Karpas-422 (cell line): ENCODE measurements at regions not wholly inside any gene's neighbourhood (a gene's known extent, or its start where the extent isn't known, plus 50 kb on each side); places are given as distances from the start of the nearest gene placed in this dataset.

Experiments used
- DNase-seq: peaks from one replicate; pipeline ENCODE4 v3.0.0-alpha.2; 2015
- H2AFZ ChIP-seq: fragments of 200-600 bp; sonication (generic); 2 replicates; pipeline ENCODE4 v1.6.1; 2014; ENCODE audit warnings: antibody characterized with exemption, low read length, mixed read lengths
- H3K27ac ChIP-seq: fragments of 200-600 bp; sonication (generic); 2 replicates; pipeline ENCODE4 v1.5.1; 2014; ENCODE audit warnings: mild to moderate bottlenecking, low read length, moderate library complexity
- H3K27me3 ChIP-seq: fragments of 200-600 bp; sonication (generic); 2 replicates; pipeline ENCODE4 v1.6.1; 2014; ENCODE audit warnings: low read length, mixed read lengths
- H3K36me3 ChIP-seq: fragments of 200-600 bp; sonication (generic); 2 replicates; pipeline ENCODE4 v1.6.1; 2014; ENCODE audit warnings: low read length, mixed read lengths; ENCODE audit not compliant: insufficient read depth
- H3K4me1 ChIP-seq: fragments of 200-600 bp; sonication (generic); 2 replicates; pipeline ENCODE4 v1.6.1; 2014; ENCODE audit warnings: mild to moderate bottlenecking, low read length, mixed read lengths
- H3K4me2 ChIP-seq: fragments of 200-600 bp; sonication (generic); 2 replicates; pipeline ENCODE4 v1.6.1; 2014; ENCODE audit warnings: low read length, low read depth, mild to moderate bottlenecking; ENCODE audit not compliant: poor library complexity, severe bottlenecking
- H3K4me3 ChIP-seq: fragments of 200-600 bp; sonication (generic); 2 replicates; pipeline ENCODE4 v1.5.1; 2014; ENCODE audit warnings: mild to moderate bottlenecking, antibody characterized with exemption, low read length, mixed read lengths
- H3K79me2 ChIP-seq: fragments of 200-600 bp; sonication (generic); 2 replicates; pipeline ENCODE4 v1.6.1; 2014; ENCODE audit warnings: mild to moderate bottlenecking, low read length, mixed read lengths
- H3K9ac ChIP-seq: fragments of 200-600 bp; sonication (generic); 2 replicates; pipeline ENCODE4 v1.6.0; 2014; ENCODE audit warnings: low read length
- H3K9me2 ChIP-seq: fragments of 200-600 bp; sonication (generic), shearing (Covaris generic); replicated peaks from 2 replicates; pipeline ENCODE4 v1.6.0; 2014; ENCODE audit warnings: mild to moderate bottlenecking, low read length, moderate library complexity; ENCODE audit not compliant: insufficient read depth
- H3K9me3 ChIP-seq: fragments of 300-700, 200-600 bp; sonication (generic); 2 replicates; pipeline ENCODE4 v1.6.1; 2014; ENCODE audit warnings: low read length, mixed read lengths
- H4K20me1 ChIP-seq: fragments of 200-600 bp; sonication (generic); 2 replicates; pipeline ENCODE4 v1.6.1; 2014; ENCODE audit warnings: mild to moderate bottlenecking, antibody characterized with exemption, low read length, low read depth; ENCODE audit not compliant: insufficient read depth

DNA sequence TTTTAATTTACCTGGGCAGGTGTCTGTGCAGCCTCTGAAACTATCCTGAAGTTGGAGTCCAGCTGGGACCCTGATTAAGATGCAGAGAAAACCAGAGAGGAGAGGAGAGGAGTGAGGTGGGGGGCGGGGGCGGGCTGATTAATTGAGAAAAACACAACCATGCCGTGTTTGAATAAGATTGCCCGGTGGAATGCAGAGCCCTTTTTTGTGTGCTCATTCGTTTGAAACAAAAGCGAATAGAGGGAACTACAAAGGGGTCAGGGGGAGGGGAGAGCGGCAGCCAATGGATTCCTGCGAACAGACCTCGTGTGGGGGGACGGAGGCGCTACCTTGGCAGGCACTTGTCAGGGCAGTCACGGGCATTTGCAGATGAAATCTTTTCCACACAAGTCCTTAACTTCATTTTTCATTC lies 355.8 kb downstream of the SOX9 start:
- no peaks in the 10 kb centered on the region for H3K79me2 ChIP-seq
- H3K27ac ChIP-seq: no peak overlapping the region
- H3K4me2 ChIP-seq: no peak overlapping the region
- H2AFZ ChIP-seq: no peak overlapping the region
- peaks cover 50% of the 10 kb centered on the region for H3K4me1 ChIP-seq
- H4K20me1 ChIP-seq: no peaks in the 10 kb centered on the region
- H3K27me3 ChIP-seq: no peaks in the 10 kb centered on the region
- no peak overlapping the region for H3K4me3 ChIP-seq
- no peaks in the 10 kb centered on the region for H3K9me2 ChIP-seq
- H3K9ac ChIP-seq: no peak overlapping the region
- H3K36me3 ChIP-seq: no peaks in the 10 kb centered on the region
- no peak for DNase-seq
- H3K9me3 ChIP-seq: no peaks in the 10 kb centered on the region

DNA sequence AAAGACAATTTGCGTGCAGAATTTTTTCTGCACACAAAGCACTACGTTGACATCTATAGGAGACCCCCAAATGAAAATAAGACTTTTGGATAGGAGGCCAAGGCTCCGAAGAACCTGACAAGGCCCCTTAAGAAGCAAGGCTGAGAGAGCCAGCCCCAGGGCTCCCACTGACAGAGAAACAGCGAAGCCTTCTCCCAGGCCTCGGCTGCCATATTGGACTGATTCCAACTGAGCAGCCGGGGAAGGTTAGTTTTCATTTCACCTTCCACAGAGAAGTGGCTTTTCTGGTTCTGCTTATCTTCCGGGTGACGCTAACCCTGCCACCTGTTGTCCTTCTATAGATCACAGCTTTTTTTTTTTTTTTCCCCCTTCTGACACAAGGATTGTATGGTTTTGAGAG lies 356.7 kb downstream of the SOX9 start:
- Histone ChIP-seq H3K4me3 (no peak overlapping the region), H3K4me2 (no peak overlapping the region), H3K4me1 (peaks cover 45% of the 10 kb centered on the region), H3K79me2 (no peaks in the 10 kb centered on the region), H2AFZ (no peak overlapping the region), H4K20me1 (no peaks in the 10 kb centered on the region), H3K36me3 (no peaks in the 10 kb centered on the region), H3K27ac (no peak overlapping the region), H3K9me2 (no peaks in the 10 kb centered on the region), H3K9me3 (no peaks in the 10 kb centered on the region), H3K9ac (no peak overlapping the region), H3K27me3 (no peaks in the 10 kb centered on the region)
- no peak for DNase-seq

DNA sequence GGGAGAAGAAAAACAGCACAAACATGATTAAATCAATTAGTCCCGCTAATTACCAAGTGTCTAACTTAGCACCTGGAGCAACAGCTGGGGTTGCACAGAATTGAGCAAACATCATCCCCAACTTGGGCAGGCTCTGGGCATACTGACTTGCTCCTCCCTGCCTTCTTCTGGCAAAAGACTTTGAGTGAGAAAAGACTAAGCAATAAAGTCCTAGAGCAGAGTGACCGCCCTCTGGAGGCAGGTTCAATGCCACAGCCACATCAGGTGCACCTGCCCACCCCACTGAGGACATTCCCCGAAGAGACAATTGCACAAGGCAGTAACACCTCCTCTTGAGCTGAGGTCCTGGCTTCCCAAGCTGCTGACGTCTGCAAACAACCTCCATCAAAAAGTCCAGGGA lies 358.3 kb downstream of the SOX9 start:
- no peaks in the 10 kb centered on the region for H4K20me1 ChIP-seq
- DNase-seq: peak; percentile 60
- no peaks in the 10 kb centered on the region for H3K36me3 ChIP-seq
- H3K4me1 ChIP-seq: peaks cover 41% of the 10 kb centered on the region
- H3K27me3 ChIP-seq: no peaks in the 10 kb centered on the region
- no peak overlapping the region for H3K9ac ChIP-seq
- H2AFZ ChIP-seq: no peak overlapping the region
- H3K79me2 ChIP-seq: no peaks in the 10 kb centered on the region
- no peaks in the 10 kb centered on the region for H3K9me2 ChIP-seq
- no peak overlapping the region for H3K27ac ChIP-seq
- no peaks in the 10 kb centered on the region for H3K9me3 ChIP-seq
- H3K4me3 ChIP-seq: no peak overlapping the region
- no peak overlapping the region for H3K4me2 ChIP-seq

DNA sequence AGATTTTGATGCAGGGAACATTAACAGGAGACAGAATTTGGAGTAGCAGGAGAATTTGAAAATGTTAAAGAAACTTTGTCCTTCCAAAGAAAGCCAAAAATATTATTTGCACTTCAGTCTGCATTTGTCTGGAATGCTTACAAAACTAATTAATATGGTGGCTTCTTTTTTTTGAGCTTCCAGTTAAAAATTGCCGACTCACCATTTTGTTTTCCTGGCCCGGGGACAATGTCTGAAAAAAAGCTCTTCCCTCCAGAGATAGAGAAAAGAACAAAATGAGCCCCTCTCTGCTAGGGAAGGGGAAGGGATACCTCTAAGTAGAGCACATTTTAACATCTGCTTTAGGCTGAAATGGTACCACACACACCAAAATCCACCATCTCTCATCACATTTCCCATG lies 360.8 kb downstream of the SOX9 start:
- H2AFZ ChIP-seq: no peak overlapping the region
- H3K36me3 ChIP-seq: no peaks in the 10 kb centered on the region
- no peak overlapping the region for H3K27ac ChIP-seq
- H3K4me1 ChIP-seq: peaks cover 28% of the 10 kb centered on the region
- no peak overlapping the region for H3K4me3 ChIP-seq
- no peaks in the 10 kb centered on the region for H3K9me3 ChIP-seq
- no peak overlapping the region for H3K9ac ChIP-seq
- H3K9me2 ChIP-seq: no peaks in the 10 kb centered on the region
- no peaks in the 10 kb centered on the region for H4K20me1 ChIP-seq
- no peaks in the 10 kb centered on the region for H3K79me2 ChIP-seq
- no peak overlapping the region for H3K4me2 ChIP-seq
- no peaks in the 10 kb centered on the region for H3K27me3 ChIP-seq
- DNase-seq: no peak

DNA sequence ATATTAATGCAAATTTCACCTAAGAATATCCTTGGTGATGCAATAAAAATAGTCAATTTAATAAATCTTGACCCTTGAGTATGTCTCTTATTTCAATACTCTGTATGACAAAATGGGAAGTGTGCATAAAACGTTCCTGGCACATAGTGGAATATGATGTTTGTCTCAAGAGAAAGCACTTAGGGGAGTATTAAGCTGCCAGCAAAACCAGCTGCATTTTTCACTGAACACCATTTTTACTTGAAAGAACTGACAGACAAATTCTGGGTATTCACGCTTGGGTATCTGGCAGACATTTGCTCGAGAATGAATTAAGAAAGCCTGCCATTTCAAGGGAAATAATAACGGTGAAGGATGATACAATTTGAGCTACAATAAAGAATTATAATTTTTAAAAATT lies 364.8 kb downstream of the SOX9 start:
- Histone ChIP-seq H3K36me3 (no peaks in the 10 kb centered on the region), H3K27ac (no peak overlapping the region), H3K27me3 (no peaks in the 10 kb centered on the region), H3K9me2 (no peaks in the 10 kb centered on the region), H2AFZ (no peak overlapping the region), H3K4me2 (no peak overlapping the region), H3K4me1 (peaks cover 9% of the 10 kb centered on the region), H3K9ac (no peak overlapping the region), H4K20me1 (no peaks in the 10 kb centered on the region), H3K4me3 (no peak overlapping the region), H3K9me3 (peaks cover under 1% of the 10 kb centered on the region; the same call in 1 of the 2 replicates), H3K79me2 (no peaks in the 10 kb centered on the region)
- no peak for DNase-seq

DNA sequence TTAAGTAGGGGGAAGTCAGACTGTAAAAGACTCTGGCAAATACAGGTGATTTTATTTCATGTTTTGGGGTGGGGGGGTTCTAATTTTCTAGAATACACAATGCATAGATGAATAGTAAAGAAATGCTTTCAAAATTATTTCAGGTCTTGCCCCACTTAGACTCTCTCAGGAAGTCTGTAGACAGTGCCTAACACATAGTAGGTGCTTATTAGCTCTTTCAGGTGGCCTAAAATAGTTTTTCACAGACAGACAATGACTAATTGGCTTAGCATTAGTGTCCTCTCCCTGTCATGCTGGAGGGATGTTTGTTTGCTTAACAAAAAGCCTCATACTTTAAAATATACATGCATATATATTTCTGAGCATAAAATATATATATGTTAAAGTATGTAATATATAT lies 366.0 kb downstream of the SOX9 start:
- Histone ChIP-seq H3K36me3 (no peaks in the 10 kb centered on the region), H3K4me2 (no peak overlapping the region), H3K4me3 (no peak overlapping the region), H3K9ac (no peak overlapping the region), H3K9me3 (peaks cover 3% of the 10 kb centered on the region; the same call in 1 of the 2 replicates), H4K20me1 (no peaks in the 10 kb centered on the region), H3K79me2 (no peaks in the 10 kb centered on the region), H3K27ac (no peak overlapping the region), H2AFZ (no peak overlapping the region), H3K27me3 (peaks cover 4% of the 10 kb centered on the region; the same call in 1 of the 2 replicates), H3K9me2 (no peaks in the 10 kb centered on the region), H3K4me1 (peaks cover 9% of the 10 kb centered on the region)
- DNase-seq: no peak

DNA sequence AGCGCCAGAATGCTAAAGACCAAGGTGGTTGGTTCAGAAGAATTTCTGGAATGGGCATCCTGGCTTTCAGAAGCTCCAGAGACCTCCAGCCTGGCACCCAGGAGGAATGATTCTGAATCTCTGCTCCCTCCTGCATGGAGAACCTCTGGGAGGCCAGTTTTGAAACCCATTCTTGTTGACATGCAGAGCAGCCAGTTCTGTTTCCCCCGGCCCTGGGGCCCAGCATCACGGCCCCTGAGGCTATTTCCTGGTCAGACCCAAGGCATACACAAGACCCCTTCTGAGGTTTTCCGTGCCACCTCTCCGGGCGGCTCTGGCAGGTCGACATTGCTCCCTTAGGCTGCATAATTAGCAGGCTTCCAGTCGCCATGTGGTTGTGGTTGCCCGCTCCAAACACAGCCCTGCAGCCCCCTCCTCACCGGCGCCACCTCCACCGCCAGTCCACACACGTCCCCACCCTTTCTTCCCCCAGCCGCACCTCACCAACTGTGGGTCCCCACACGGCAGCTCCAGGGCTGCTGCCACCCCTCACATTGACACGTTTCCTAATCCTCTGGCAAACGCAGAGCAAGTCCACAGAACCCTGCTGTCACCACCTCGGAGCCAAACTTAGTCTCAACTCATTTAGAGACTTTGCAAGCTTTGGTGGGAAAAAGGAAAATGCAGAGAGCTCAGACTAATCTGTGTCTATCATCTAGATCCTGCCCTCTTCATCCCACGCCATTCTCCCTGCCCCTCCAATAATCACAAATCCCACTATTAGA lies 367.1 kb downstream of the SOX9 start:
- H3K4me2 ChIP-seq: no peak overlapping the region
- no peak overlapping the region for H3K27ac ChIP-seq
- H3K79me2 ChIP-seq: no peaks in the 10 kb centered on the region
- DNase-seq: no peak
- peaks cover 3% of the 10 kb centered on the region; the same call in 1 of the 2 replicates for H3K9me3 ChIP-seq
- peaks cover 9% of the 10 kb centered on the region for H3K4me1 ChIP-seq
- peaks cover 4% of the 10 kb centered on the region; the same call in 1 of the 2 replicates for H3K27me3 ChIP-seq
- H4K20me1 ChIP-seq: no peaks in the 10 kb centered on the region
- no peak overlapping the region for H3K4me3 ChIP-seq
- no peaks in the 10 kb centered on the region for H3K9me2 ChIP-seq
- no peak overlapping the region for H3K9ac ChIP-seq
- H3K36me3 ChIP-seq: no peaks in the 10 kb centered on the region
- H2AFZ ChIP-seq: no peak overlapping the region

DNA sequence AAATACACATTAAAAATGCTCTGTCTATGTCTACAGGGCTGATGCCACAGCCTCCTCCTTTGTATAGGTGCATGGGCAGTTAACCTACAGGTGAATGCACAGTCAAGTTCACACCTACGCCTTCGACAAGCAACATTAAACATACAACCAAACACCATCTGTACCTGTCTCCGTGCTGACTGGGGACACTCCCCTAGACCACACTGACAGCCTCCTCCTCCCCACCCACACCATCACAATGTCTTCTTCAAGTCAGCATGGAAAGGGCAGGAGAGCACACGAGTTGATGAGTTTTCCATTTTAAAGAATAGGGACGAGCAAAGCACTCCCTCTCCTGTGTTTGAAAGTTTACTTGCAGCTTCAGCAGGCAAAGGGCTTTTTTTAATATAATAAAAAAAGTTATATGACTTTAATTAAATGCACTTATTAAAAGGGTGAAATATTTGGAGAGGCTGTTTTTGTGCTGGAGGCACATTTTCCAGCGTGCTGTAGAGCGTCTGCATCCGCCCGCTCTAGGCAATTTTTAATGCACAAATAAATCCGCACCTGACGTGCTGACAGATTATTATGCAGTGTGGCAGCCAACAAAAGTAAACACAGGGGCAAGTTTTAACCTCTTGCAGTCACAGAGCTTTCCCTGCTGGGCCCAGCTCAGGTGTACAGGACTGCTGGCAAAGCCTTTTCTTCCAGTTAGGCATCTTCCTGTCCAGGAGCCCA lies 367.9 kb downstream of the SOX9 start:
- Histone ChIP-seq H3K4me1 (peaks cover 9% of the 10 kb centered on the region), H3K4me2 (no peak overlapping the region), H3K4me3 (no peak overlapping the region), H2AFZ (no peak overlapping the region), H3K9me3 (peaks cover 3% of the 10 kb centered on the region; the same call in 1 of the 2 replicates), H3K9ac (no peak overlapping the region), H3K9me2 (no peaks in the 10 kb centered on the region), H4K20me1 (no peaks in the 10 kb centered on the region), H3K27ac (no peak overlapping the region), H3K79me2 (no peaks in the 10 kb centered on the region), H3K27me3 (peaks cover 4% of the 10 kb centered on the region; the same call in 1 of the 2 replicates), H3K36me3 (no peaks in the 10 kb centered on the region)
- no peak for DNase-seq
